Inferior parietal cortex (tissue), 1 donor: ENCODE measurements at regions not wholly inside any gene's neighbourhood (a gene's known extent, or its start where the extent isn't known, plus 50 kb on each side); places are given as distances from the start of the nearest gene placed in this dataset.
"Not testable (repeated sequence)": the region's sequence is repeated elsewhere in the genome, so short reads cannot be mapped to it uniquely, and the experiment has no call there.

Experiments
- DNase-seq: peaks from one replicate; pipeline ENCODE4 v3.0.0-alpha.2; 2016; ENCODE audit errors: extremely low spot score

DNA sequence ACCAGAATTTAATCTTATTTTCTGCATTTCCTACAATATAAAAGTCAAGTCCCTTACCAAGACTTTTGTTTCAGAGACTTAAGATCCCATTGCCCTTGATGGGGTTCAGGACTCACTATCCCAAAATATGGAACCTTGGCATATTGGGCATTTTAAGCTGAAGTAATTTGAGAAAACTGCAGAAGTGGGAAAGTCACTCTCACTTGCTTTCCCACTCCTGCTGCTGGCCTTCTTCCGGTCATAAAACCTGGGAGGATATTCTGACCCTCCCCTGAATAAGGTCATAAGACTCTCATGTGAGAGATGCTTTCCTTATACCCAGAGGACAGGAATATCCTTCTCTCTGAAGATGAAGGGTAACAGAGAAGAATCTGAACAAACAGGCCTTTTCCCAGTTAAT, 92.8 kb upstream of the IFNGR1 start:
- no peak for DNase-seq

DNA sequence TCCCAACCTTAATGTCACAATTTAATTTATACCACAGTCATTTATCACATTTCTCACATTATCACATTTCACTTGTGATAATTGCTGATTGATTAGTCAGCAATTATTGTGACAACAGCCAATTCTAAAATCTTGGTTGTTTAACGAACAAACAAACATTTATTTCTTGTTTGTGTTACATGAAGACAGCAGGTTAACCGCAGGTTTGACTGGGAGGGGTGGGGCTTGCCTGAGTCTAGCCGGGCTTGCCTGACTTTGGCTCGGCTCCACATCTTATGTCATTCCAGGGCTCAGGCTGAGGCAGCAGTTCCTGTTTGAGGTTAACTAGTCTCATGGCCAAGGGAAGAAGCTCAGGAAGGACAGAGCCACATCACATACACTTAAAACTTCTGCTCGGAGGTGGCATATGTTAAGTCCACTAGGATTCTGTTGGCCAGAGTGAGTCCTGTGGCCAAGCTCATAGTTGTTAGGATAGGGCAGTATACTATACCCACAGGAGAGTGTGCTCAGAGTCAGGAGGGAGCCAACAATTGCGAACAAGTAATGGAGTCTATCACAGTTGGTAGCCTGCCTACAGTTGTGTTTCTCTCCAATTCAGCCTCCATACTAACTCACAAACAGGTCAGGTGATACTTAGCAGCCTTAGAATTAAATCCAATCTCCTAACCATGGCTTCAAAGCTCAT, 90.0 kb upstream of the IFNGR1 start:
- peak; percentile 42 for DNase-seq

DNA sequence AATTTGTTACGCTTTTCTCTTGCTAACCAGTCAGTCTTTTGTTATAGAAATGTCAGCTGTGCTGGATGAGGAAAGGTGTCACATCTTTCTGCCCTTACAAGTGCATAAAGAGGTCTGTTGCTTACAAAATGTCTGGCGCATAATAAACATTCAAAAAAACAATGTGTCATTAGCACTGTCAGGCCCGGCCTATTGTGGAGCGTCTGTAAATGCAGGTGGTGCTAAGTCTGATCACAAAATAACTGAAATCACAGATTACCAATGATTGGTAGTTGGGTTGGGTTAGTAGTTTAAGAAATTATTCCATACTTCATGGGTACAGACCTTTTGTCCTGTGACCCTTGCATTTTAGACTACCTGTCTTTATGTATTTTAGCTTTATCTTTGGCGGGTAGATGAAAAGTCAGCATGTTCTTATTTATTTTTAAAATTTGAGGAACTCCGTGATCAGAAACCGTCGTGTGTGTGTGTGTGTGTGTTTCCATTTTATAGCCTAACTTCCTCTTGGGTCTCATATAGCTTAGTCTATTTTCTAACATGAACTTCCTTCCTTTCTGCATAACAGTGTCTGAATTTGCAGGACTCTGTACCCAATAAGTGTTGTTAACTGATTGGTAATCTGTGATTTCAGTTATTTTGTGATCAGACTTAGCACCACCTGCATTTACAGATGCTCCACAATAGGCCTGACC, 88.1 kb upstream of the IFNGR1 start:
- no peak for DNase-seq

DNA sequence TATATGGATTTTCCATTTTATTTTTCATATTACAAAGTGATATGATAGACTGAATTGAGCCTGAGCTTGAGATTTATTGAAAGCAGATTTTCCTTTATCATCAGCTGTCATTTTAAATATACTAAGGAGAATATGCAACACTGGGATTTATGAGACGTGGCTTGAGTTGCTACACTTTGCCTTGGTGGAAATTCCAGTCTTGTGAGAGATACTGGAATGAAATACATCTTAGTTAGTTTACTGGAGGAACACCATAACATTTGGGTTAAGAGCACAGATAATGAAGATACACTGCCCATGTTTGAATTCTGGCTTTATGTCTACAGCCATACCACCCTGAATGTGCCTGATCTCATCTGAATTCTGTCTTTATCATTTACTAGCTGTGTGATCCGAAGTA, 86.5 kb upstream of the IFNGR1 start:
- DNase-seq, result no peak

DNA sequence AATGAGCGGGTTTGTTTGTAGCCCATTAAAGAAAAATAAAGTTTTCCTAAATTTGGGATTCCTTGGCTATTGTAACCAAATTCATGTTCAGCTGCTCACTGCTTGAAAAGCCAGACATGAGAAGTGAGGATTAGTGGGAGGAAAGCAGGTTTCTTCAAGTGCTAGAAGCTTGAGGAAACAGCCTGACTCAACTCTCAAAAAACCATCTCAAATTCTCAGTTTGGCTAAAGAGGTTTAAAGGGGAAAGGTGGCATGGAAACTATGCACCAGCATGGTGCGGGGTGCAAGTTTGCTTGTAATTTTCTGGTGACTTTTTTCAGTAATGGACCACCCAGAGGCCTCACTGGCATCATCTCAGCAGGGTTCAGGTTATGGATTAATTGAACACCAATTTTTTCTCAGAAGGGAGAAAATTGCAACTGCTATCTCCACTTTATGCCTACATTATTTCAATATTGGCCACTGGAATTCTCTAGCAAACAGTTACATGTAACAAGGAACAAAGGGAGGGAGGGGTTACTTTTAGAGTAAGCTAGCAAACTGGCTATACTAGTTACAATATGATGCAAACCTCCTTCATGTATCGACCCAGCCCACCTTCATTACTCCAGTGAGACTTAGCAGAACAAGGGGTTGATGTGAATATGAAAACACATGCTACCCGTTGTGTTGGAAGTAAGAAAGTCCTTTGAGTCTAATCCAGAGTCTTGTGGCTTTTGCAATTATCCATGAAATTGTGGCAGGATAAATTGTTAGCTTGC, 85.0 kb upstream of the IFNGR1 start:
- no peak for DNase-seq

DNA sequence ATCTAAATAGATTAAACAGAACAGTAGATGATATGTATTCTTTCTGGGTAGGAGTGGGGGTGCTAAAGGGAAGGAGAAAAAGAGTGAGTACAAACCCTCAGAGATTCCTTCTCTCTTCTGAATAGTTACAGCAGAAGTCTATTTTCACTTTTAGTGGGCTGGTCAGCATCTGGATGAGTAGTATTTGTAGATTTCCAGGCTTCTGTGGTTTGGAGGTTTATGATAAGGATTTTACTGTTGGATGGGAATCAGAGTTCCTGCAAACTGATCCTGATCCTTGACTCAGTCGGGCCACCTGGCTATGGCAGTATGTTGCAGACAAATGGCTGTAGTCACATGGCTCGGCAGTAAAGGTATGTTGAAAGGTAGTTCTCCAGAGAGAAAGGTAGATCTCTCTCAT, 84.3 kb upstream of the IFNGR1 start:
- no peak for DNase-seq

DNA sequence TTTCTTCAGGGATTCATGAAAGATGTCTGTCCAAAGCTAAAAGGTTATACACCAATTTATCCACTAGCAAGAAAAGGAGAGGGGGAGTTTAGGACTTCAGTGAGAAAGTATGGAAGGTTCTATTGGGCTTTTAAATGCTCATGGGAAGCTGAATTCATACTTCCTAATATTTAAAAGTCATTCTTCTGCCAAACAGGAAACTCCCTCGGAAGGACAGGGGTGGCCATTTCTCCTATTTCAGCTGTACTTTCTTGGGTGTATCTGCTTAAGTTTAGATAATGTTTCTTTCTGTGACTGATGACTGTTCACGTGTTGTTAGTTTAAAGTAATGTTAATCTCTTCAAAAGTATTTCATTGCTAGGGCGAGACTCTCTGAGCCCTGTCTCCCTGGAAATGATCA, 80.5 kb upstream of the IFNGR1 start:
- DNase-seq, result no peak

DNA sequence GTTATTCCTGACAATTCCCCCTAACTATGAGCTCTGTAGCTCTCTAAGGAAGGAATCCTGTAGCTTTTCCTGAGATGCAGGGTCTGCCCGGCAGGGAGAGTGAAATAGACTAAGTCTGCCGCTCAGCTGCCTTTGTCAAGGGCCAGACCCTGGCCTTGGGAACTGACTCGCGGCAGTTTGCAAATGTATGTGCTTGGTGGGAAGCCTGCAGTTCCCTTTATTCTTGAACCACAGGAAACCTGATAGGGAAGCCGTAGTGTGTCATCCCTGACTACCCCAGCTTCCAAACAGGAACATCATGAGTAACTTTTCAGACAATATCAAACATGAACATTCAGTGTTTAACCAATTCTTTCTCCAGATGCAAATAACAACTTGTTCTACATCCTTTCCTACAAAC, 78.7 kb upstream of the IFNGR1 start:
- DNase-seq, result no peak

DNA sequence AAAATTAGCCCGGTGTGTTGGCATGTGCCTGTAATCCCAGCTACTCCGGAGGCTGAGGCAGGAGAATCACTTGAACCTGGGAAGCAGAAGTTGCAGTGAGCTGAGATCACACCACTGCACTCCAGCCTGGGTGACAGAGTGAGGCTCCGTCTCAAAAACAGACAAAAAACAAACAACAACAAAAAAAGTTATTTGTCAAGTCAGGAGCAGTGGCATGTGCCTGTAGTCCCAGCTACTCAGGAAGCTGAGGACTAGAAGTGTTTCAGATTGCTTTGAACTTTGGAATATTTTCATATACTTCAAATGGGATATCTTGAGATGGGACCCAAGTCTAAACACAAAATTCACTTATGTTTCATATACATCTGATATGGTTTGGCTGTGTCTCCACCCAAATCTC, 73.1 kb upstream of the IFNGR1 start:
- DNase-seq, result not testable (repeated sequence)

DNA sequence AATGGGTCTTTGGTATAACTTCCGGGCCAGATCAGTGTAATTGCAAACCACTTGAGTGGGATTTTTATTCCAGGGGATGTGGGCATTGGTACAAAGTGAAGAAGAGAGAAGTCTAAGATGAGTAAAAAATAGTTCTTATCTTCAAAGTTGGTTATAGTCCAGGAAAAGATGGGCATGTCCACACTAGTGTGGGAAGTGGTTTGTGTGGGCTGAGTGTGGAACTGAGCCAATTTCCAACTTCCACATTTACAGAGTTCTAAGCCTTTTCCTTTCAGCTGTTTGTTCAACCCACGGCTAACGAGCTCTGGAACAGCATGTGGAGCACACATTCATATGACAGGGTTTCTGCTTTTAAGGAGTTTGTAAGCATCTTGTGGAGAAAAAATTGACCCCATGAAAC, 72.3 kb upstream of the IFNGR1 start:
- peak; percentile 75 for DNase-seq

DNA sequence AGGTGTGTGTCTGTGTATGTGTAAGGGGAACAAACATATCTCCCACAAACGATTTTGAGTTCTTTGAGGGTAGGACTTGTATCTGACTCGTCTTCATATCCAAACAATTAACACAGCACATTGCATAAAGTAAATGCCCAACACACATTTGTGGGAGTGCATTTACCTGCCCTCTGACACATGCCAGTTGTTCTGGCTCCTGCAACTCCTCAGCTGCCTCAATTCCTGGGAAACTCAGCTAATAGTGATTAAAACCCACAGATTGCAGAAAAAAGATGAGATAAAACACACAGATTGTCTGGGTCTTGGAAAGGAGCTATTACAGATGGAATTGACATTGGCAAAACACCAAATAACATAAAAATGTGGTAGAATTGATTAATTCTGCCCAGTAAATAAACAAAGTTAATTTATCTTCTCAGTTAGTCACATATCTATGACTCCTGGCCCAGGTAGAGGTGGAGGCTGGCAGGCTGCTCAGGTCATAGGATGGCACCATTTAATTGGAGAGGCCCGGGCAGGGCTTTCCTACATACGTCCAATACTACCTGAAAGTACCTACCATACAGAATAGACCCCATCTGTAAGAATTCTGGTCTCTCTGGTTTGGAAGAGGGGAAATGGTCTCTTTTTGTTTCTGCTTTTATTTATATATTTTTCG, 71.5 kb upstream of the IFNGR1 start:
- no peak for DNase-seq

DNA sequence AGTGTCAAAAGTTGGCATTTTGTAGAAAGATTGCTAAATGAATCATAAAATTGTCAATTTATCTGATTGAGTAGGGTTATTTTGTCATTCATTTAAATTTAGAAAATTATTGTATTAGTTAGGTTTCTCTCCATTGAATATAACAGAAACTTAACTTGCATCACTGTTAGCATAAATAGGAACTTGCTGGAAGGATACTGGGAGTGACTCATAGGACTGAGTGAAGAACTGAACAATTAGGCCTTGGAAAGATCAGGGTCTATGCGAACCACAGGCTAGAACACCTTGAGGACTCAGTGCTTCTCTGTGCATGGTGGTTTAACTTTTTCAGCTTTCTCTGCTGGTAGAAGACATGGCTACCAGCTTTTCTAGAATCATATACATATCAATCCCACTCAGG, 67.7 kb upstream of the IFNGR1 start:
- no peak for DNase-seq

DNA sequence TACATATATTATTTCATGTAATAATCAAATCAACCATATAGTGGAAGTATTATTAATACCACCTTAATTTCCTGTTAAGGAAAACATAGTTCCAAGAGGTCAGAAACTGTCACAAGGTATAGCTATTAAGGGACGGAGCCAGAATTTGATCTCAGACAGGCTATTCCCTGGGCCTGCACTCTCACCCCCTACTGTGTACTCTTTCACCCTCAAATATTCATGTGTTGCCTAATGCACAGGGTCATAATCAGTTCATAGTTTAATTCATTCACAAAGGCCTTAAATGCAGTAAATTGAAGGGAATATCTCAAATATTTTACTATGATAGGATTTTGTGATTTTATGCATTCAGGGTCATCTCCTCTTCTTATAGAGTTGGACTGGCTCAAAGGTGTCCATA, 67.2 kb upstream of the IFNGR1 start:
- DNase-seq, result no peak

DNA sequence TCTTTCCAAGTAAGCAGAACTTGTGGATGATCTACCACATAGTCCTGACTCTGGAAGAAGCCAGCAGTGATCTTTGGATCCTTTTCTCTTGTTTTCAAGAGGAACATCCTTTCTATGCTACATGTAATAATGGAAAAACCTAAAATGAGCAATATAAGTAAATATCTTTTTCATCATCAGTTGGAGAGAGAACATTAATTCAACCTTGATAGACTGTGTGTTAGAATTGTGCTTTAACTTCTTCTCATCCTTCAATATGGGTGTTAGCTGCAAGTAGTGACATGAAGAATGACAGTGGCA, 65.6 kb upstream of the IFNGR1 start:
- DNase-seq, result no peak

DNA sequence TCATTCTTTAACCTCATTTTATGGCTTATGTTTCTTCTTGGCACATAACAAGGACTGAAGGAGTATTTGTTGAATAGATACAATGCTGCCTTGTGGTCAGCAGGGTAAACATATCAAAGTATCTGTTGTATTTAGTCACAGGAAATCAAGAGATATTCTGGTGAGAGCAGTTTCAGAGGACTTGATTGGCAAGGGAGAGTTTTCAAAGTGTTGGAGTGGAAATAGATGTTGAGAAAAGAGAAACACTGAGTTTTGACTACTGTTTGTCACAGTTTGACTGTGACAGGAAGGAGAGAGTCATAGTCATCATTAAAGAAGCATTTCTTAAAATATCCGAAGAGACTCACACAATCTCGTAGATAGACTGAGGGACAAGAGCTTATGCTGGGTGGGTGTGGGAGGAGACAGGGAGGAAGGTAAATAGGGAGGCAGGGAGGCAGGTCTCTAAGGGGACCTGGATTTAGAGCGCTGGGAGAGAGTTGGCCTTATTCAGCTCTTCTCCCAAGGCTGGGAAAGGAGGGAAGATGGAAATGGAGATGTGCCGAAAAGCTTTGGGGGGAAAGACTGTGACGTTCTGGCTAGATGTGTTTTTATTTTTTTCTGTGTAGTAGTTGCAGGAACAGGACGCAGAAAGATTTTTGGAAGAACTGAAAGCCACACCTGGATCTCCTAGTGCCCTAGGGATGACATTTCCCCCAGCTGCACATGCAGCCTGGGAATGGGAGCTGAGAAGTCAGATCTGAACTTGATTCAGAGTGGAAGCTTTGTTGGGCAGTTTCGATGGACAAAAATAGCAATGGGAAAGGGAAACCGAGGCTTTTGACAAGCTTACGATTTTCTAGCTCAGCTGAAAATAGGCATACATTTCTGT, 65.0 kb upstream of the IFNGR1 start:
- peak; percentile 29 for DNase-seq

DNA sequence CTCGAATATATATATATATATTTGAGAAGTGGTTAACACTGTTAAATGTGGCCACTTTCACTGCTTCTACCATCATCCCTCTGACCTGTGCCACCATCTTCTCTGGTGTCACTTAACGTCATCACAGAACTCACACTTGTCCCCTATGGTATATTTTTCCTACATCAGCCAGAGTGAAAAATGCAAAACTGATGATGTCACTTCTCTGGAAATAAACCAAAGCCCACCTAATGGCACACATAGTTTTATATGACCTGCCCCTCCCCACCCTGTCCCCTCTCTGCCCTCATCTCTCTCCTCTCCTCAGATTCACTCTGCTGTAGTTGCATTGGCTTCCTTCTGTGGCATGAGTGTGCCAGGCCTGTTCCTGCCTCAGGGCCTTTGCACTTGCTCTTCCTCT, 63.9 kb upstream of the IFNGR1 start:
- no peak for DNase-seq

DNA sequence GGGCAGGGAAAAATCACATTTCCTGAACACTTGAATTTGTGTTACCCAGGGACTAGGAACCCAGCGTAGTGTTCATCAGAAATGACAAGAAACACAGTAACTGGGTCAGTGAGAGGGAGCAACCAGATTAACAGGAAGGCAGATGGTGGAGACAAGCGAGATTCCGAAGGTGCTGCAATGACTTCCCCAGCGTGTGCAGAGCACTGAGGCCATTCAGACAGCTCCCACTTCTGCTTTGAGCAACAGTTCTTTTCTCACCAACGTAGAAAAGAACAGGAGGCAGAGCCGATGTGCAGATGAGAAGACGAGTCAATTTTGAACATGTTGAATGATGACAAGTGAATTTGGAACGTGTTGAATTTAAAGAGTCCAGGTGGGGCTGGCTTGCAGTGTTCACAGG, 63.1 kb upstream of the IFNGR1 start:
- DNase-seq, result no peak

DNA sequence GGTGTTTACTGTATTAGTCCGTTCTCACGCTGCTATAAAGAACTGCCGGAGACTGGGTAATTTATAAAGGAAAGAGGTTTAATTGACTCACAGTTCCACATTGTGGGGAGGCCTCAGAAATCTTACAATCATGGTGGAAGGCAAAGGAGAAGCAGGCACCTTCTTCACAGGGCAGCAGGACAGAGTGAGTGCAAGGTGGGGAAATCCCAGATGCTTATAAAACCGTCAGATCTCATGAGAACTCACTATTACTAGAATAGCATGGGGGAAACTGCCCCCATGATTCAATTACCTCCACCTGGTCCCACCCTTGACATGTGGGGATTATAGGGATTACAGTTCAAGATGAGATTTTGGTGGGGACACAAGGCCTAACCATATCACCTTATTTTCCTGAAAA, 60.1 kb upstream of the IFNGR1 start:
- DNase-seq, result not testable (repeated sequence)

DNA sequence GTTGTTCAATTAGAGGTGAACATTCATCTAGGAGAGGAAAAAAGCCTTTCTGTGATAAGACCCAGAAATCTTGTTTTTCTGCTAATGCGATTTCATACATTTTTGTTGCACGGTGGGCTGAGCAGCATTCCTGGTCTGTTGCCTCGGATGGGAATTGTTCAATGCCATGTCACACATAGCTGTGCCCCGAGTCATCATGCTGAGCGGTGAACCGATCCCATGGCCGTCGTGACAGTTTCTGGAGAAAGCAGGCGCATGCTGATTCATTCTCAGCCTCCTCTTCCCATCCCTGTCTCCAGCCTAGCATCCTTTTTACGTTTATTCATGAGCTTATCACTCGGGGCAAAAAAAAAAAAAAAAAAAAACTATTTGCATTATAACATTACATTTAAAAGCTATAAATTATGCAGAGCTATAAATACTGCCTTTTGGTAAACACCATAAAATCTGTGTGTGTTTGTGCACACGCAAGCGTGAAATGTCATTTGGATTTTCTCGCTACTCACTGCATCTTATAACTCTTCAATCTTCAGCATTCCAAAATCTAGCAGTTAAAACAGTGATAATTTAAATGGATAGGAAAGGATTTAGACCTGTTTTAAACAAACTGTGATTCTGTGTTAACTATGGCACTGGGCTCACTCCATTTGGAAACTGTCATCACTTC, 58.9 kb upstream of the IFNGR1 start:
- no peak for DNase-seq

DNA sequence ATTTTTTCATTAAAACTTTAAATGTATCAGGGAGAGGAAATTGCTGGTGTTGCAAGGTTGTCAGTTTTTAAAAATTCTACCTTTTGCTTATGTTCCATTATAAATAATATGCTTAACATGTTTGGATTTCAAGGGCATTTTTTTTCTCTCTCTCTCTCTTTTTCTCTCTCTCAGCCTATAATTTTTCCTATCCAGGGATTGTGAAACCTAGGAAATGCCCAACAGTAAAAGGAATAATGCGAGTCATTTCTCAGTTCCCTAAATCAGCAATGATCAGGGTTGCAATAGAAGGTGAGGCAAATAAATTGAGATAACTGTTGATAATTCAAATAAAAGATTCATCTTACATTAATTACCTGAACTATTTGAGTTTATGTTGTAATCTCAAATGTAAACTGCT, 53.2 kb upstream of the IFNGR1 start:
- DNase-seq, result no peak
